ENCODE measurements at regions not wholly inside any gene's neighbourhood (a gene's known extent, or its start where the extent isn't known, plus 50 kb on each side); places are given as distances from the start of the nearest gene placed in this dataset.

GRCh38 chr14:54105898-54106297, 149.3 kb upstream of the BMP4 start:
- no peak for TF ChIP-seq CTCF (IDR thresholded peaks at IDR 0.05)
- no peak for TF ChIP-seq POLR2A (IDR thresholded peaks at IDR 0.05)
- no peak for TF ChIP-seq EP300 (IDR thresholded peaks at IDR 0.05)
- TF ChIP-seq POLR2AphosphoS5 (IDR thresholded peaks at IDR 0.05) = no peak
